ENCODE measurements at regions not wholly inside any gene's neighbourhood (a gene's known extent, or its start where the extent isn't known, plus 50 kb on each side); places are given as distances from the start of the nearest gene placed in this dataset.

- ATAC-seq = no peak
- H3K36me3 ChIP-seq (ENCODE audit: low read depth) = no peaks in the 10 kb centered on the region
- intact Hi-C loops (cut with DNase I, micrococcal nuclease) = no loop called here
- H3K9me3 ChIP-seq = peaks cover 51% of the 10 kb centered on the region
- no peak overlapping the region for H3K4me3 ChIP-seq
- no peaks in the 10 kb centered on the region for H3K4me1 ChIP-seq (ENCODE audit: low read depth)
- DNase-seq = no peak
- TF ChIP-seq, protein P1, sequence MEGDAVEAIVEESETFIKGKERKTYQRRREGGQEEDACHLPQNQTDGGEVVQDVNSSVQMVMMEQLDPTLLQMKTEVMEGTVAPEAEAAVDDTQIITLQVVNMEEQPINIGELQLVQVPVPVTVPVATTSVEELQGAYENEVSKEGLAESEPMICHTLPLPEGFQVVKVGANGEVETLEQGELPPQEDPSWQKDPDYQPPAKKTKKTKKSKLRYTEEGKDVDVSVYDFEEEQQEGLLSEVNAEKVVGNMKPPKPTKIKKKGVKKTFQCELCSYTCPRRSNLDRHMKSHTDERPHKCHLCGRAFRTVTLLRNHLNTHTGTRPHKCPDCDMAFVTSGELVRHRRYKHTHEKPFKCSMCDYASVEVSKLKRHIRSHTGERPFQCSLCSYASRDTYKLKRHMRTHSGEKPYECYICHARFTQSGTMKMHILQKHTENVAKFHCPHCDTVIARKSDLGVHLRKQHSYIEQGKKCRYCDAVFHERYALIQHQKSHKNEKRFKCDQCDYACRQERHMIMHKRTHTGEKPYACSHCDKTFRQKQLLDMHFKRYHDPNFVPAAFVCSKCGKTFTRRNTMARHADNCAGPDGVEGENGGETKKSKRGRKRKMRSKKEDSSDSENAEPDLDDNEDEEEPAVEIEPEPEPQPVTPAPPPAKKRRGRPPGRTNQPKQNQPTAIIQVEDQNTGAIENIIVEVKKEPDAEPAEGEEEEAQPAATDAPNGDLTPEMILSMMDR (IDR thresholded peaks at IDR 0.05) = no peak
These were observed 700.5 kb upstream of the CDH10 start for GRCh38 chr5:25345240-25345771.

DNA sequence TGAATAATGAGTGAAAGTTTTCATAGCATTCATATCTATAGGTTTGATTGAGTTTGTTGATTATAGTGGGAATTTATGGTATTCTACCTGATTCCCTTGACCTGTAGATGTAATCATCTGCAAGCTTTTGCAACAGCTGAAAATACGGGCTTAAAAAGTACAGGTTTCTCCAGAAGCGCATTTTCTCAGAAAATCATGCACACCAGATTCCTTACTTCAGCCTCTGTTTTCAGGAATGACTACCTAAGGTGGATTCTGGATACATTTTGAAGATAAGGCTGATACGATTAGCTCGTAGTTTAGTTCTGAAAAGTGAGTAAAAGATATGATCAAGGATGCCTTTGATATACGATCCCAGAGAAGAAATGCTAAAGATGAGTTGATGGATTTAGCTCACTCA is 694.8 kb upstream of the CDH10 start:
- TF ChIP-seq, protein P1 (IDR thresholded peaks at IDR 0.05) = no peak
- H3K36me3 ChIP-seq (ENCODE audit: low read depth) = no peaks in the 10 kb centered on the region
- ATAC-seq = no peak
- no peak for DNase-seq
- no peaks in the 10 kb centered on the region for H3K4me1 ChIP-seq (ENCODE audit: low read depth)
- intact Hi-C loops (cut with DNase I, micrococcal nuclease) = no loop called here
- peaks cover 48% of the 10 kb centered on the region for H3K9me3 ChIP-seq
- no peak overlapping the region for H3K4me3 ChIP-seq

DNA sequence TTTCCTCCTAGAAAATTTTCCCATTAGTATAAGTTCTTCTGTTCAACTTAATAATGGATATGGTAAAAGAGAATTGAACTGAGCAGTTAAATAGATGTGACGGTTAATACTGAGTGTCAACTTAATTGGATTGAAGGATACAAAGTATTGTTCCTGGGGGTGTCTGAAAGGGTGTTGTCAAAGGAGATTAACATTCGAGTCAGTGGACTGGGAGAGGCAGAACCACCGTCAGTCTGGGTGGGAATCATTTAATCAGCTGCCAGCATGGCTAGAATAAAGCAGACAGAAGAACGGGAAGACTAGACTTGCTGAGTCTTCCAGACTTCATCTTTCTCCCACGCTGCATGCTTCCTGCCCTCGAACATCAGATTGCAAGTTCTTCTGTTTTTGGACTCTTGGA is 689.6 kb upstream of the CDH10 start:
- ATAC-seq = no peak
- intact Hi-C loops (cut with DNase I, micrococcal nuclease) = no loop called here
- Histone ChIP-seq H3K36me3 (ENCODE audit: low read depth) (no peaks in the 10 kb centered on the region), H3K9me3 (peaks cover 53% of the 10 kb centered on the region), H3K4me3 (no peak overlapping the region), H3K4me1 (ENCODE audit: low read depth) (no peaks in the 10 kb centered on the region)
- DNase-seq = no peak
- TF ChIP-seq, protein P1 (IDR thresholded peaks at IDR 0.05) = no peak

DNA sequence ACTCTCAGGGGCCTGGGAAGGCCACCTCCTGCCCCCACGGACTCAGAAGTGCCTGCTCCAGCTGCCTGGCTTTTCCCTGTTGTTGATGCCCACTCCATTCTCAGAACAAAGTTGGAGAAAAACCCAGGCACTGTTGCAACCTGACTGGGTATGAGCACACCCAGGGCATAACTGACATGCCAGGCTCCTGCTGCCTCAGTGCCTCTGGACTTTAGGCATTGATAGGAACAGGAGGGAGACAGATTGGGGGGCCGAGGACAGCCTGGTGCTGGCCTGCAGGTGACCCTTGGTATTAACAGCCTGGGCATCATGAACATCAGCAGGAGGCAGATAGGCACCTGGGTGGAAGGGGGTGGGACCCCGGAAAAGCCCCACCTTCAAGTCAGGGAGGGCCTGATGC is 685.9 kb upstream of the CDH10 start:
- intact Hi-C loops (cut with DNase I, micrococcal nuclease) = no loop called here
- DNase-seq (peak in 1 of 3 donors; percentile 25), ATAC-seq (no peak)
- H3K36me3 ChIP-seq (ENCODE audit: low read depth) = no peaks in the 10 kb centered on the region
- H3K4me1 ChIP-seq (ENCODE audit: low read depth) = no peaks in the 10 kb centered on the region
- H3K9me3 ChIP-seq = peaks cover 58% of the 10 kb centered on the region
- no peak overlapping the region for H3K4me3 ChIP-seq
- TF ChIP-seq, protein P1 (IDR thresholded peaks at IDR 0.05) = no peak

- peaks cover 46% of the 10 kb centered on the region for H3K9me3 ChIP-seq
- intact Hi-C loops (cut with DNase I, micrococcal nuclease) = no loop called here
- ATAC-seq (no peak), DNase-seq (no peak)
- H3K4me3 ChIP-seq = no peak overlapping the region
- no peaks in the 10 kb centered on the region for H3K4me1 ChIP-seq (ENCODE audit: low read depth)
- TF ChIP-seq, protein P1 (IDR thresholded peaks at IDR 0.05) = no peak
- H3K36me3 ChIP-seq (ENCODE audit: low read depth) = no peaks in the 10 kb centered on the region
These were observed 682.4 kb upstream of the CDH10 start for GRCh38 chr5:25327172-25327571.

DNA sequence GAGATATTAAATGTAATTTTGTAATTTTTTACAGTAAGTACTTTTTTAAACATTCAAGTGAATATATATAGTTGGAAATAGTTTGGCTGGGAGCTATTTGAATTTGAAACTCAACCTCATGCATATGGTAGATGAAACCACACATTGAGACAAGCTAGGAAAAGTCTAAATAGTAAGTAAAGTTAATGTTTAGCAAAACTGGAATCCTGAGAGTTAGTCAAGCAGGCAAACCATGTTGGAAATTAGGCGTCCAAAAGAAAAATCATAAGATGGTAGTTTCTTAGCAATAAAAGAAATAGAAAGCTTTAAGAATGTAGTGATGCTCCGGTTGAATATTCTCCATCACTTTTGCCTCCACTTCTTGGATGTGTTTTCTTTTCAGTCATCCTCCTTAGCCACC is 657.1 kb upstream of the CDH10 start:
- intact Hi-C loops (cut with DNase I, micrococcal nuclease) = no loop called here
- TF ChIP-seq, protein P1 (IDR thresholded peaks at IDR 0.05) = no peak
- no peaks in the 10 kb centered on the region for H3K4me1 ChIP-seq (ENCODE audit: low read depth)
- no peak for ATAC-seq
- no peak overlapping the region for H3K4me3 ChIP-seq
- peaks cover 19% of the 10 kb centered on the region for H3K9me3 ChIP-seq
- H3K36me3 ChIP-seq (ENCODE audit: low read depth) = no peaks in the 10 kb centered on the region
- no peak for DNase-seq
